ENCODE measurements at regions not wholly inside any gene's neighbourhood (a gene's known extent, or its start where the extent isn't known, plus 50 kb on each side); places are given as distances from the start of the nearest gene placed in this dataset.
"Not testable (repeated sequence)": the region's sequence is repeated elsewhere in the genome, so short reads cannot be mapped to it uniquely, and the experiment has no call there.

- DNase-seq (ENCODE audit: low read depth), result no peak
Measured at GRCh38 chr7:56219017-56219416, 102.8 kb upstream of the NUPR2 start.

DNA sequence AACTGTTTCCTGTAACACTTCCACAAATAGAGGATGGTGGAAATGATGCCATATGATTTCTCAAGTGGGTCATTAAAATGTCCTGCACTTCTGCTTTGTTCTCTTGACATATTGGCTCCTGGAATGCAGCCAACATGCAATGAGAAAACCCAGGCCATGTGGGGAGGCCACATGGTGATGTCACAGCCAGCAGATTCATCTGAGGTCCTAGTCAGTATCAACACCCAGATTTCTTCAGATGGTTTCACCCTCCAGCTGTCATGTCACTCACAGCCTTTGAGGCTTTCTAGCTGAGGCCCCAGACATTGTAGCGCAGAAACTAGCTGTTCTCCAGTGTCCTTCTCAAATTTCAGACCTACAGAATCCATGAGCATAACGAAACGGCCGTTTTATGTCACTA, 102.3 kb upstream of the NUPR2 start:
- no peak for DNase-seq (ENCODE audit: low read depth)

- no peak for DNase-seq (ENCODE audit: low read depth)
Measured at GRCh38 chr7:56213574-56213973, 97.4 kb upstream of the NUPR2 start.

- no peak for DNase-seq (ENCODE audit: low read depth)
Measured at GRCh38 chr7:56206420-56206819, 90.2 kb upstream of the NUPR2 start.

DNA sequence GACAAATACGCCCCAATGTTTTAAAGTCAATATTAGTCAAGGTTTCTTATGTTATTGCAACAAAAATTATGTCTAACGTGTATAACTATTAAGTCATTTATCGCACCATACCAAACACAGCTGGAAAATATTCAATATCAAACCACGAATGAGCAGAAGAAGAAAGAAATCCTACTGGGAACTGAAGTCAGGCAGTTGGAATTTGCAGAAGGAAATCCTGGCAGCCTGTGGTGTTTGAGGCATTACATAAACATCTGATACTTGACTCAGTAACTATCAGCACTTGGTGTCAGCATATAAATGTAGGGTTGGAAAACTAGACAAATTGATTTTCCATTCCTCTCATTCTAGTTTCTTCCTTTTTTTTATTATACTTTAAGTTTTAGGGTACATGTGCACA, 83.4 kb upstream of the NUPR2 start:
- DNase-seq (ENCODE audit: low read depth), result no peak

GRCh38 chr7:56196195-56196594, 80.0 kb upstream of the NUPR2 start:
- not testable (repeated sequence) for DNase-seq (ENCODE audit: low read depth)

DNA sequence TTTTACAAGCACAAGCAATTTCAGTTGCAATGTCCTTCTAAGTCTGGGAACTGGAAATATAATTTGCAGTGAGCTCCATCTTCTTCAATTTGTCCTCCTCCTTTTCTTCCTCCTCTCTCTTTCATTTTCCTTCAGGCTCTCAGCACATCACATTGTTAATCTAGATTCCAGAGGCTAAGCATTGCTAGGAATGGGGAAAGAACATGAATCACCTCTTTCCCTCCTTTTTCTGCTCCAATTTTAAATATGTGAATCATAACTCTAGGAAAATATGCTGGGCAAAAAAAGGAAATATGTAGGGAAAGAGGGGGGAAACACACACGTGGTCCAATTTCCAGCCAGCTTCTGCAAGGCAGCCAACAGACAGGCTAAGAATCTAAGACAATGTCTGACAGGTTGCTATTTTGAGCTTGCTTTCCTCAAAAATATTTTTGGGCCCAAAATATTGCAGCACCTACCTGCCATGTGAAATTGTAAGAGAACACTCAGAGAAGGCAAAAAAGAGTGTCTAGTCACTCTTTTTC, 72.7 kb upstream of the NUPR2 start:
- no peak for DNase-seq (ENCODE audit: low read depth)

- DNase-seq (ENCODE audit: low read depth), result no peak
Measured at GRCh38 chr7:56188376-56188775, 72.2 kb upstream of the NUPR2 start.

GRCh38 chr7:56181010-56181409, 64.8 kb upstream of the NUPR2 start:
- no peak for DNase-seq (ENCODE audit: low read depth)

DNA sequence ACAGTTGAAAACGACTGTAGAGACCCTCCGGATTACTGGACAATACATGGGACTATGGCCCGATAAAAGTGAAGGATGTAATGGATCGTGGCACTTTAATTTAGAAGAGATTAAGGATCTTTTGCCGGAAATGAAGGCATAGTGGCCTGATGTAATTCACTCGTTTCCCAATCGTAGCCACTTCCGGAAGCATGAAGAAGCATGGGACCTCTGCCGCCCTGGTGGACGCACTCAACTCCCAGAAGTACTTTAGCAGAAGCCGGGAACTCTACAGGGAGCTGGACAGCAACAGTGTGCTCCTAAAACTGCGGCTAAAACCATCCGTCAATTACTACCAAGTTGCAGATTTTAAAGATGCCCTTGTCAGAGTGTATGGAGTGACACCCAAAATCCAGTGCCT, 59.6 kb upstream of the NUPR2 start:
- no peak for DNase-seq (ENCODE audit: low read depth)

GRCh38 chr7:56174875-56175760, 58.9 kb upstream of the NUPR2 start:
- no peak for DNase-seq (ENCODE audit: low read depth)

DNA sequence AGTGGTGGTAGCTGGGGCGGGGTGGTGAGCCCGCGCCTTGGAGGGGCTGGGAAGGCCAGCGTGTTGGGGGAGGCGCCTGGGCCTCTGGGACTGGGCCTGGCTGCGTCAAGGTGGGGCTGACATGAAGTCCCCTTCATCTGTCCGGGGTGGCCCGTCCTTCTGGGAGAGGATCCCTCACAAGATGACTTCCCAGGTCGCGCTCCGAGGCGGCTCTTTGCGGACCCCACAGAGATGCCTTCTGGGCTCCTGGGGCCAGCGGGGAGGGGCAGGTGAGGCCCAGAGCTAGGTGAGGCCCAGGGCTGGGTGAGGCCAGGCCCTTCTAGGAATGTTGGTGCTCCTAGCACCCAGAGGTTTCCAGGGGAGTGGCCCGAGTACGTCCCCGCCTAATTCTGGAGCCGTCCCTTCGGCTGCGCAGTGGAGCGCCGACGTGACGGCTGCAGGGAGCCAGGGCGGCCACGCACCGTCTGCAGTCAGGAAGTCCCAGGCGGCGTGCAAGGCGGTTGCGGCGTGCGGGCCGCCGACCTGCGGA, 58.2 kb upstream of the NUPR2 start:
- no peak for DNase-seq (ENCODE audit: low read depth)
